Epithelial cell of proximal tubule (primary cell): ENCODE measurements at regions not wholly inside any gene's neighbourhood (a gene's known extent, or its start where the extent isn't known, plus 50 kb on each side); places are given as distances from the start of the nearest gene placed in this dataset.

Experiments
- DNase-seq: peaks from one replicate; pipeline ENCODE4 v3.0.0-alpha.2; 2011; ENCODE audit warnings: low read depth
- H3K4me3 ChIP-seq: 2 replicates; pipeline ENCODE4 v1.5.1; 2011; ENCODE audit warnings: low read depth, mild to moderate bottlenecking, low read length
- TF ChIP-seq, protein P1 (sequence below): conservative IDR thresholded peaks from 2 replicates; pipeline ENCODE4 v1.5.1; 2012; ENCODE audit warnings: low read depth, mild to moderate bottlenecking, low read length

DNA sequence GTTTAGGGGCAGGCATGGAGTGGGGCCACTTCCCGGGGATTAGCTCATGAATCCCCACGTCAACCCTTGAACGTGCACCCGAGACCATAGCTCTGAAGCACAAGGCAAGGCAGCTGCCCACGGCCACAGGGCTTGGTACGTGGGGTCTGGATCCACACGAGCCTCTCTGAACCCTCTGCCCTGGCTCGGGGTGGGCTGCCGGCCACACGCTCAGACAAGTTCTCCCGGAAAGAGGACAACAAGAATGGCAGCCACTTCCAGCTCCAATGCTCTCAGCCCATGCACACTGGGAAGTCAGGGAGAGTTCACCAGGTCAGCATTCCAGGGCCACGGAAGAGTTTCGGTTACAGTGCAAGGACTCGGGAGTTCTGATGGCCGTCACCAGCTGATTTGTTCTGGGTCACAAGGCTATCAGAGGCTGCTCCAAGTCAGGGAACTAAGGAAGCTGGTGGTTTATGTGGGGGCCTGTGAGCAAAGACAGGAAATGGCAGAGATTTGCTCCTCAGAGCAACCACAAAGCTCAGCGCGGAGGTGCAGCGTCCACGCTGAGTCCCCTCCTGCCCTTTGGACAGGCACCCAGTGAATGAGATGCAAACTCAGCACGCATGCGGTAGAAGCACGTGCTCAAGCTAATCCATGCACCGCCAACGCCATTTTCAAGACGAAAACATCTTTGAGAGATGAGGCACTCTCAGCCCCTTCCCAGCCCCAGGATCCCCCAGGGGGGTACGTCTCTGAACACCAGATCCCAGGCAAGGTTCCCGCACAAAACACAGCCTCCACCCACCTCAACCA lies 356.4 kb downstream of the FOXL1 start:
- no peak for DNase-seq
- TF ChIP-seq, protein P1, sequence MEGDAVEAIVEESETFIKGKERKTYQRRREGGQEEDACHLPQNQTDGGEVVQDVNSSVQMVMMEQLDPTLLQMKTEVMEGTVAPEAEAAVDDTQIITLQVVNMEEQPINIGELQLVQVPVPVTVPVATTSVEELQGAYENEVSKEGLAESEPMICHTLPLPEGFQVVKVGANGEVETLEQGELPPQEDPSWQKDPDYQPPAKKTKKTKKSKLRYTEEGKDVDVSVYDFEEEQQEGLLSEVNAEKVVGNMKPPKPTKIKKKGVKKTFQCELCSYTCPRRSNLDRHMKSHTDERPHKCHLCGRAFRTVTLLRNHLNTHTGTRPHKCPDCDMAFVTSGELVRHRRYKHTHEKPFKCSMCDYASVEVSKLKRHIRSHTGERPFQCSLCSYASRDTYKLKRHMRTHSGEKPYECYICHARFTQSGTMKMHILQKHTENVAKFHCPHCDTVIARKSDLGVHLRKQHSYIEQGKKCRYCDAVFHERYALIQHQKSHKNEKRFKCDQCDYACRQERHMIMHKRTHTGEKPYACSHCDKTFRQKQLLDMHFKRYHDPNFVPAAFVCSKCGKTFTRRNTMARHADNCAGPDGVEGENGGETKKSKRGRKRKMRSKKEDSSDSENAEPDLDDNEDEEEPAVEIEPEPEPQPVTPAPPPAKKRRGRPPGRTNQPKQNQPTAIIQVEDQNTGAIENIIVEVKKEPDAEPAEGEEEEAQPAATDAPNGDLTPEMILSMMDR, result no peak
- H3K4me3 ChIP-seq, result no peak overlapping the region

DNA sequence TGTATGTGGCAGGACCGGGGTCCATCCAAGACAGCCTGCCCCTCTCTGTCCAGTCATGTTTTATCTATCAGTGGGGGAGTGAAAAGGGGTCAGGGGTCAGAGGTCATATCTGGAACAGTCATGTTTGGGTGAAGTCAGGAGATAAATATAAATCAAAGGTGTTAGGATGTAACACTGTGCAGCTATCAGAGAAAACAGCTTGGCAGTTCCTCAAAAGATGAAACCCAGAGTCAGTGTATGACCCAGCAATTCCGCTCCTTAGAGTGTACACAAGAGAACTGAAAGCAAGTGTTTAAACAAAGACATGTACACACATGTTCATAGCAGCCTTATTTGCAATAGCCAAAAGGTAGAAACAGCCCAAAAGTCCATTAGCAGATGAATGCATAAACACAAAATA lies 361.3 kb downstream of the FOXL1 start:
- no peak for DNase-seq
- TF ChIP-seq, protein P1, result no peak
- H3K4me3 ChIP-seq, result no peak overlapping the region

- TF ChIP-seq, protein P1, result no peak
- DNase-seq, result no peak
- no peak overlapping the region for H3K4me3 ChIP-seq
Measured at GRCh38 chr16:86941731-86942130, 363.4 kb downstream of the FOXL1 start.

GRCh38 chr16:86942151-86943051 lies 364.1 kb downstream of the FOXL1 start:
- no peak for DNase-seq
- no peak overlapping the region for H3K4me3 ChIP-seq
- TF ChIP-seq, protein P1, result no peak

- TF ChIP-seq, protein P1, result no peak
- DNase-seq, result no peak
Measured at GRCh38 chr16:86945166-86945900, 367.0 kb downstream of the FOXL1 start.

DNA sequence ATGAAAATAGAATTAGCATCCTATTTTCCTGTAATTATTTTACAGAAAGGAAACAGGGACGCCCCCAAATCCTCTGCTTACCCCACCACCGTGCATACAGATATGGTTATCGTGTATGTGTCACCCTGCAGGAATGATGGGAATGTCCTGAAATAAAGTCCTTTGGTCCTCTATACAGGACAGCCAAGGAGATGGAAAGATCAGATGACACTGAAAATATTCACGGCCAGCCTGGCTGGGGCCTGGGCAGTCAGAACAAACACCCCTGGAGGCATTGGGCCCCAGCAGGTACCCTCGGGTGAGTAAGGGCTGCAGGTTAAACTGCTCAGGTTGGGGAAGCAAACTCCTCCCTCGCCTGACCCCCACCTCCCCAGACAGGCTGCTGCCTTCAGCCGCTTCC lies 368.0 kb downstream of the FOXL1 start:
- no peak for DNase-seq
- TF ChIP-seq, protein P1, result no peak

More at GRCh38 chr16:86945166-86945900, 367.0 kb downstream of the FOXL1 start:
- H3K4me3 ChIP-seq, result no peak overlapping the region

More for the DNA sequence above, 368.0 kb downstream of the FOXL1 start:
- no peak overlapping the region for H3K4me3 ChIP-seq
